GM19467 (cell line): ENCODE measurements at regions not wholly inside any gene's neighbourhood (a gene's known extent, or its start where the extent isn't known, plus 50 kb on each side); places are given as distances from the start of the nearest gene placed in this dataset.
"Not testable (repeated sequence)": the region's sequence is repeated elsewhere in the genome, so short reads cannot be mapped to it uniquely, and the experiment has no call there.

Source experiments
- ATAC-seq: cut with Tn5 transposase; IDR thresholded peaks from one replicate; pipeline ENCODE4 v1.9.1; 2021; ENCODE audit warnings: mild to moderate bottlenecking, moderate library complexity; ENCODE audit not compliant: unreplicated experiment

DNA sequence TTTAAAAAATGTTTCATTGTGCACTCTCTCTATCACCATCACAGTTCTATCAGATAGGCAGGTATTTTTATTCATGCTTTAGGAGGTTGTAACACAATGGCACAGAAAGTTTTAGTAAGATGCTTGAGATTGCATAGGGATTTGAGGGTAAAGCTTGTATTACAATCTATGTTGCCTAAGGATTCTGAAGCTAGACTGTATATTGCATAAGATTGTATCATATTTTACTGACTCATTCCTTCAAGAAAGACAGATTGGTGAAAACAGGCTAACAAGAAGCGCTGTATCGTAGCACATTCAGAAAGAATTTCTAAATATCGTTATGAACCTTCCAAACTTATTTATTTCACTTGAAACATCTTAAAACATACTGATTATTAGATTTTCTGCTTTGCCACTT is 577.7 kb downstream of the EBF1 start:
- ATAC-seq: no peak

DNA sequence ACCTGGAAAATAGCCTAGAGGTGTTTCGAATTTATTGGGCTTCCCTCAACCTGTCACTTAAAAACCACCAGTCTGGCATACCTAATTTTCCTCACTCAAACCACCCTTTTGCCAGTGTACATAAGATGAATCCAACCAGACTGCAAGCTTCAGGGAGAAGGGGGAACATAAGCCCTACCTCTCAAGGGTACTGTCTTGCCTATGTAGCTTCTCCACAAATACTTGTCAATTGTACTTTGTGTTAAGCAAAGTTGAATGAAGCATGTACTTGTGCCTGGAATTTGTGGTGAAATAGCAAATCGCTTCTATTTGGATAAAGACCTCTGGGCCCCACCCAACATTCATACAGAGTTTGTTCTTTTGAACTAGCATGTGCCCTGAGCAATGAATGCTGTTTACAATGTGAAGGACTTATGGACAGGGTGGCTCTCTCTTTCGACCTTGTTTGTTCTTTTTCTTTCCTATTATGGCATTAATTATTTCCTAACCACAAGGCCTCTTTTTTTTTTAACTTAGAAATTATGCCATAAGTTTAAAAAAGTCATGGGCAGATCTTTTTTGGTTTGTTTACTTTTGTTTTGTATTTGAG is 580.2 kb downstream of the EBF1 start:
- no peak for ATAC-seq

- ATAC-seq: no peak
These were observed 583.2 kb downstream of the EBF1 start for GRCh38 chr5:158516521-158516920.

DNA sequence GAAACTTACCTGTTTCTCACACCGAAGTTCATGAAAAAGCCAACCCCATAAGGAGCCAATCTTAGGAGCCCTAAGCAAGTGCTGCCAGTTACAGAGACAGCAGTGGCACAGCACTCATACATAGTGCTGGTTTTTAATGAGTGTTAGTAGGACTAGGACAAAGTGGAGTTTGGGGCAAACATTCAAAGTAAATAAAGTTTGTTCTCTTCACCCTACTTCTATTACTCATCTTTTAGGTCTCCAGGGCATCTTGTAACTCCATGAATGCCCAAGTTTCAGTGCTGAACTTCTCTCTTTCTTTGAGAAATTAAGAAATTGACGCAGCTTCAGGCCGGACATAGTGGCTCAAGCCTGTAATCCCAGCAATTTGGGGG is 584.7 kb downstream of the EBF1 start:
- ATAC-seq: no peak

GRCh38 chr5:158514319-158514985 is 585.3 kb downstream of the EBF1 start:
- no peak for ATAC-seq

DNA sequence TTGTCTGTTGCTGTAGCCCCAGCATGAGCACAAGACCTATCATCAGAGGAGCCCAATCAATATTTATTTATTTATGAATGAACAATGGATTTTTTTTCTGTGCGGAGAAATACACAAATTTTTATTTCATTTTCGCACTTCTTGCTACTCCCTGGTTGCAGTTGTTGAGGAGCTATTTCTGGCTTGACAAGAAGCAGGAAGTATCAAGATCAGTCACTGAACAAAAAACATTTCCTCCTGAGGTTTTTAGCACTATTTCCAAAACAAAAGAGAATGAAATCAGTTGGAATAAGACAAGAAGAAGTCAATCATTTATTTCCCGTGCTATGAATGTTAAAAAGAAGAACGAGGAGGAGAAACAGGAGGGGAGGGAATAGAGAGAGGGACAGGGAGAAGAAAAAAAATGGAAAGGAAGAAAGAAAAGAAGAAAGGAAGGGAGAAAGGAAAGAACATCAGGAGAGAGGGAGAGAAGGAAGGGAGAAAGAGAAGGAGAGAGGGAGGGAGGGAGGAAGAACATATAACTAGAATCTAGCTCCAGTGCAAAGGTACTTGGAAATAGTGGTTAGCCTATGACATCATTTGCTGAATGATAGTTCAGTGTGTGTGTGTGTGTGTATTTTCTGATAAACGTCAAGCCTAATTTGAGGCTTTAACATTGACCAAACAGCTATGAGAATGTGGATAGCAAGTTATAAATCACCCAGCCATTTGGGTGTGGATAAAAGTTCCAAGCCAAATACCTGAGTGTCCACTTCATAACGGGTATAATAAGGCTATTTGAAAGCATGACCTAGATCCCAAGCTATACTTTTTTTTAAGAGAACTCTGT is 586.0 kb downstream of the EBF1 start:
- no peak for ATAC-seq

DNA sequence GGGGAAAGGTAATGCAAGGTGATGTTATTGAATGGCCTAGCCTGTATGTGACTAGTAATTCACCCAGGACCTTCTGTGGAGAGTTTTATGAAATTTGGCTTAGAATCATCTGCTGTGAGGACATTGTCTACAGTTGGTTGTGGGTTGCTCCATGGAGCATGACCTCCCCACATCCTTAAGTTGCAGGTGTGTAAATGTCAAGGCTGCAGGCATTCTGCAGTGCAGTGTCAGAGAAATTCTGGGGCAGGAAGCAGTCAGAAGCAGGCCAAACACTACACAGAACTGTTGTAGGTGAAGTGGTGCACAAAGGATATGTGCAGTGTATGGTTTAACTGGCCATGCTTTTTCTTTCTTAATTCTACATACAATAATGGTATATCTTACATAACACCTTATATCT is 588.3 kb downstream of the EBF1 start:
- peak; percentile 91 for ATAC-seq

DNA sequence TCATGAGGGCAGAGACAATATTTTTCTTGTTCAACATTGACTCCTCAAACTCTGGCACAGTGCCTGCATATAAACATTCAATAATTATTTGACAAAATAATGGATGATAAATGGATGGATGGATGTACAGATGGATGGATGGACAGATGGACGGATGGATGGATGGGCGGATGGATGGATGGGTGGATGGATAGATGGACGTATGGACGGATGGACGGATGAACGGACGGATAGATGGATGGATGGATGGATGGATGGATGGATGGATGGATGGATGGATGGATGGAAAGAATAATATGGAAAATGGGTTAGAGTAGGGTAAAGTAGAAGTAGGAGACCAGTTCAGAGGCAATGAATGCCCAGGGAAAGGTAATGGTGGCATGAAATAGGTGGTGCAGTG is 589.2 kb downstream of the EBF1 start:
- ATAC-seq: no peak

- ATAC-seq: no peak
These were observed 593.1 kb downstream of the EBF1 start for GRCh38 chr5:158506648-158507047.

DNA sequence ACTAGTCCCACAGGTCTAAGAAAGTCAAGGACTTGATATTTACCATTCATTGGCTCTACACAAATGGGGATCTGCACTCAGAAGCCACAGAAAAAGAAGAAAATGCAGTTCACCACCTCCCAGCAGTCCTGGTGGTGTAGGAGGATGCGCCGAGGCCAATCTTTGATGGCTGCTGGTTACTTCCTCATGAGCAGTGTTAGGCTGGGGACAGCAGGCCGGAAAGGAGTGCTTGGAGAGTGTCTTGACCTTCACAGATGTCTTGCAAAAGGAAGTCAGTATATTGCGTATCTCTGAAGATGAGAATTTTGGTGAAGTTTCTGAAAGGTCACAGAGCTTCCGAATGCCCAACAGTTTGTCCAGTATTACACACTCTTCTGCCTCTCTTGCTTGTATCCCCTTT is 597.0 kb downstream of the EBF1 start:
- no peak for ATAC-seq

DNA sequence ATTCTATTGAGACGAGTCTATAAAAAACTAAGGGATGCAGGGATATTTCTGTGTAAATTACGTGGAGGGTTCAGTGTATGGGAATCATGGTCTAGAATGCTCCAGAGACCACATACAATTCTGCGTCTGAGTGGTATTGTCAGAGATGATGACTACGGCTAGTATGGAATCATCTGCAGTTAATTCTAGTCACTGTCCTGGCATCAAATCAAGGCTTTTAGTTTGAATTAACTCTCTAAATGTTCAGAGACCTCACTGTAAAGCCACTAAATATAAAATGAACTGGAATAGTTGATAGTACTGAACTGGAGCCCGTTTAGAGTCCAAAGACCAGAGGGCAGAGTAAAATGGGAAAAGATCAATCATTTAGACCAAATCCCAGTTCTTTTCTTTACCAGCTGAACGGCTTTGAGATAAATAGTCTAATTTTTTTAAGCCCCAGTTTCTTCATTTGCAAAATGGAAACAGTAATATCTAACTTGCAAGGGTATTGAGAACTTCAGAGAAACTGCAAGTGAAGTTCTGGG is 599.8 kb downstream of the EBF1 start:
- ATAC-seq: no peak

- no peak for ATAC-seq
These were observed 600.4 kb downstream of the EBF1 start for GRCh38 chr5:158499075-158499891.

GRCh38 chr5:158496624-158497023 is 603.1 kb downstream of the EBF1 start:
- no peak for ATAC-seq

DNA sequence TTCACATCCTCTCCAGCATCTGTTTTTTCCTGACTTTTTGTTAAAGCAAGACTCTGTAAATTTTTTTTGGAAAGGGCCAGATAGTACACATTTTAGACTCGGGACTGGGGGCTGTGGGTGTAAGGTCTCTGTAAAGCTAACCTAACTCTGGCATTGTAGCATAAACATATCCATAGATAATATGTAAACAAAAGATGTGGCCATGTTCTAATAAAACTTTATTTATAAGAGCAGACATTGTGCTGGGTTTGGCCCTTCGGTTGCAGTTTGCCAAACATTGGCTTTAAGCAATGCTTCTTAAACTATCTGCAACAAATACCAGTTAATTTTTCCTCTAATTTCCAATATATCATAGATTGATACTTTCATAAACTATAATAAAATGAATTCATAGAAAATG is 605.2 kb downstream of the EBF1 start:
- ATAC-seq: no peak

GRCh38 chr5:158494044-158494443 is 605.7 kb downstream of the EBF1 start:
- ATAC-seq: not testable (repeated sequence)

DNA sequence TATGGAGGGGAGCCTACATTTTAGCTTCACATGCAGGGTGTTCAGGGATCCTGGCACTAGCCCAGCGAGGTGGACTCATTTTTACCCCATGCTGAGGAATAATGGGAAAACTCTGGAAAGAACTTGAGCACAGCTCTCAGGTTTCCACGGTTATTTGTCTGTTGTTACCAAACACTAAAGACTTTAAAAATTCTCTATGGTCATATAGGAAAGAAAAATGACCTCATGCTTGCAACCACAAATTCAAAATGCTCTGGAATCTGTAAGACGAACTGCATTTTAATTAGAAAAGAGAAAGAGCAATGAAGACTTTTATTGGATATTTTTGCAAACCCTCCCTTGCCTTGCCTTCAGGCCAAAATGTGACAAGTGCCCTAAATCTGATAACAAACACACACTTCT is 606.9 kb downstream of the EBF1 start:
- ATAC-seq: no peak

GRCh38 chr5:158492136-158492535 is 607.6 kb downstream of the EBF1 start:
- no peak for ATAC-seq

GRCh38 chr5:158487664-158488063 is 612.1 kb downstream of the EBF1 start:
- ATAC-seq: no peak

GRCh38 chr5:158487156-158487555 is 612.6 kb downstream of the EBF1 start:
- no peak for ATAC-seq

DNA sequence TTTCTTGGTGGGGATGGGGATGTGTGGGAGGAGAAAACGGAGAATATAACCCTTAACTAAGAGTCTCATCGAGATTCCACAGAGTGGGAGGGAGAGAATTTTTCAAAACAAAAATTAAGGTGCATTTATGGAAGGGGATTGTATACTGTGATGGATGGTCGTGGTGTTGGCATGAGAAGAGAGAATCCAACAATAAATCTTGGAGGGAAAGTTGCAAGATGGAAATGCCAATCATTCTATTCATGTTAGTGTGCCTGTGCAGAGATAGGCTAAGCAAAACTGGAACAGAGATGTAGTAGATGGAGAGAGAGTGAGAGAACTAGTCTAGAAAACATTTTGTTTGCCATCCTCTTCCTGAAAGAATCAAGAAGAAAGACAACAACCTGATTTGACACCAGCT is 613.1 kb downstream of the EBF1 start:
- no peak for ATAC-seq

GRCh38 chr5:158485604-158486081 is 614.1 kb downstream of the EBF1 start:
- ATAC-seq: no peak
